ENCODE measurements at regions not wholly inside any gene's neighbourhood (a gene's known extent, or its start where the extent isn't known, plus 50 kb on each side); places are given as distances from the start of the nearest gene placed in this dataset.

GRCh38 chr12:73321319-73321718 lies 1049.1 kb downstream of the TRHDE start:
- DNase-seq (ENCODE audit: low spot score), result no peak
- TF ChIP-seq CTCF (IDR thresholded peaks at IDR 0.05; ENCODE audit: poor library complexity) (no peak), EZH2phosphoT487 (IDR thresholded peaks at IDR 0.05; ENCODE audit: low read depth, severe bottlenecking, unreplicated experiment) (no peak), EZH2 (IDR thresholded peaks at IDR 0.05; ENCODE audit: borderline replicate concordance) (no peak)
- H3K4me3 ChIP-seq, result no peak overlapping the region
- H3K36me3 ChIP-seq (replicated peaks; ENCODE audit: insufficient read depth, low read depth), result no peaks in the 10 kb centered on the region
- WGBS (ENCODE audit: low lambda C conversion rate, missing lambda C conversion rate), result 89% methylated on average over 1 of the region's 1 CpG
- H3K9me3 ChIP-seq (ENCODE audit: low read depth), result peaks cover 4% of the 10 kb centered on the region
- no peaks in the 10 kb centered on the region for H3K79me2 ChIP-seq
- no peak overlapping the region for H2AFZ ChIP-seq
- H3K27me3 ChIP-seq, result no peaks in the 10 kb centered on the region
- H3K27ac ChIP-seq, result no peak overlapping the region
- no peaks in the 10 kb centered on the region for H3K4me1 ChIP-seq (ENCODE audit: insufficient read depth)
- no peaks in the 10 kb centered on the region for H3K9me2 ChIP-seq (replicated peaks; ENCODE audit: insufficient read depth)
- no peaks in the 10 kb centered on the region for H4K20me1 ChIP-seq (ENCODE audit: insufficient read depth, poor library complexity, severe bottlenecking)
- no peak overlapping the region for H3K4me2 ChIP-seq

- Histone ChIP-seq H3K9me3 (ENCODE audit: low read depth) (peaks cover 4% of the 10 kb centered on the region), H3K4me2 (no peak overlapping the region), H2AFZ (no peak overlapping the region), H3K79me2 (no peaks in the 10 kb centered on the region), H4K20me1 (ENCODE audit: insufficient read depth, poor library complexity, severe bottlenecking) (no peaks in the 10 kb centered on the region), H3K27ac (no peak overlapping the region), H3K27me3 (no peaks in the 10 kb centered on the region), H3K4me3 (no peak overlapping the region), H3K4me1 (ENCODE audit: insufficient read depth) (no peaks in the 10 kb centered on the region), H3K36me3 (replicated peaks; ENCODE audit: insufficient read depth, low read depth) (no peaks in the 10 kb centered on the region), H3K9me2 (replicated peaks; ENCODE audit: insufficient read depth) (no peaks in the 10 kb centered on the region)
- WGBS (ENCODE audit: low lambda C conversion rate, missing lambda C conversion rate), result 93% methylated on average over 4 of the region's 4 CpGs
- TF ChIP-seq EZH2phosphoT487 (IDR thresholded peaks at IDR 0.05; ENCODE audit: low read depth, severe bottlenecking, unreplicated experiment) (no peak), EZH2 (IDR thresholded peaks at IDR 0.05; ENCODE audit: borderline replicate concordance) (no peak), CTCF (IDR thresholded peaks at IDR 0.05; ENCODE audit: poor library complexity) (no peak)
- DNase-seq (ENCODE audit: low spot score), result no peak
These were observed 1049.6 kb downstream of the TRHDE start for GRCh38 chr12:73321776-73322175.

- Histone ChIP-seq H4K20me1 (ENCODE audit: insufficient read depth, poor library complexity, severe bottlenecking) (no peaks in the 10 kb centered on the region), H3K4me2 (no peak overlapping the region), H3K27me3 (no peaks in the 10 kb centered on the region), H3K36me3 (replicated peaks; ENCODE audit: insufficient read depth, low read depth) (no peaks in the 10 kb centered on the region), H3K79me2 (no peaks in the 10 kb centered on the region), H2AFZ (no peak overlapping the region), H3K9me2 (replicated peaks; ENCODE audit: insufficient read depth) (no peaks in the 10 kb centered on the region), H3K4me3 (no peak overlapping the region), H3K9me3 (ENCODE audit: low read depth) (no peaks in the 10 kb centered on the region), H3K27ac (no peak overlapping the region), H3K4me1 (ENCODE audit: insufficient read depth) (no peaks in the 10 kb centered on the region)
- WGBS (ENCODE audit: low lambda C conversion rate, missing lambda C conversion rate), result 78% methylated on average over 2 of the region's 2 CpGs
- TF ChIP-seq EZH2 (IDR thresholded peaks at IDR 0.05; ENCODE audit: borderline replicate concordance), result no peak
- TF ChIP-seq CTCF (IDR thresholded peaks at IDR 0.05; ENCODE audit: poor library complexity), result no peak
- TF ChIP-seq EZH2phosphoT487 (IDR thresholded peaks at IDR 0.05; ENCODE audit: low read depth, severe bottlenecking, unreplicated experiment), result no peak
- no peak for DNase-seq (ENCODE audit: low spot score)
These were observed 1058.6 kb downstream of the TRHDE start for GRCh38 chr12:73330584-73331351.

Measured in hepatocyte (in vitro differentiated cells).